CD4-positive, alpha-beta T cell (primary cell): ENCODE measurements at regions not wholly inside any gene's neighbourhood (a gene's known extent, or its start where the extent isn't known, plus 50 kb on each side); places are given as distances from the start of the nearest gene placed in this dataset.

Experiments
- ATAC-seq: fragments of 200-7000 bp; cut with Tn5 transposase; one replicate; pipeline ENCODE4 v1.10.0; 2022; ENCODE audit warnings: mild to moderate bottlenecking; ENCODE audit not compliant: poor library complexity
- CTCF ChIA-PET: fragments of 350-600 bp; sonication (Branson Sonifier 250); formaldehyde crosslinking; loops from one replicate; lab custom pipeline; 2021; ENCODE audit warnings: antibody characterized with exemption, inconsistent platforms; lab: Charles Lee
- POLR2A ChIA-PET: fragments of 350-600 bp; sonication (Branson Sonifier 250); formaldehyde crosslinking; loops from one replicate; lab custom pipeline; 2021; ENCODE audit warnings: antibody characterized with exemption, inconsistent platforms; lab: Charles Lee
- DNase-seq, 14 experiments: peaks; one replicate each; pipeline ENCODE4 v3.0.0-alpha.2; 2013 to 2020; ENCODE audit warnings: mixed read lengths in 2 of 14
- H3K27ac ChIP-seq, 2 donors: one replicate each; pipeline versions ENCODE4 v1.5.1 to v1.7.0; 2013; ENCODE audit warnings: low read length in 2 of 2, low read depth in 1 of 2, mild to moderate bottlenecking in 1 of 2
- H3K27me3 ChIP-seq, 2 experiments: 1 replicate in 1 of 2; 2 replicates in 1 of 2; pipeline versions ENCODE4 v1.6.1 to v1.7.0; 2013; ENCODE audit warnings: low read length in 2 of 2, control low read depth in 1 of 2, mild to moderate bottlenecking in 1 of 2, moderate library complexity in 1 of 2; ENCODE audit not compliant: insufficient read depth in 2 of 2, control insufficient read depth in 1 of 2
- H3K36me3 ChIP-seq: one replicate; pipeline ENCODE4 v1.6.1; 2013; ENCODE audit warnings: low read length, control low read depth; ENCODE audit not compliant: insufficient read depth
- H3K4me1 ChIP-seq: one replicate; pipeline ENCODE4 v1.6.1; 2013; ENCODE audit warnings: low read length, control low read depth; ENCODE audit not compliant: insufficient read depth
- H3K4me3 ChIP-seq: one replicate; pipeline ENCODE4 v1.5.1; 2013; ENCODE audit warnings: mild to moderate bottlenecking, low read length, moderate library complexity
- H3K9me3 ChIP-seq, 2 experiments: 1 replicate in 1 of 2; 2 replicates in 1 of 2; pipeline versions ENCODE4 v1.6.1 to v1.7.0; 2013; ENCODE audit warnings: low read length in 2 of 2, mild to moderate bottlenecking in 2 of 2, control low read depth in 1 of 2, moderate library complexity in 1 of 2; ENCODE audit not compliant: control insufficient read depth in 1 of 2, insufficient read depth in 1 of 2
- H3K27ac Mint-ChIP-seq: one replicate; pipeline ENCODE4 v1.8.0; 2020; ENCODE audit warnings: mixed read lengths
- H3K27me3 Mint-ChIP-seq: one replicate; pipeline ENCODE4 v1.8.0; 2021; ENCODE audit warnings: mixed read lengths
- H3K36me3 Mint-ChIP-seq: one replicate; pipeline ENCODE4 v1.8.0; 2021; ENCODE audit warnings: low read depth, mixed read lengths
- H3K4me1 Mint-ChIP-seq: one replicate; pipeline ENCODE4 v1.8.0; 2021; ENCODE audit warnings: low read depth, mixed read lengths
- H3K4me3 Mint-ChIP-seq: one replicate; pipeline ENCODE4 v1.8.0; 2020; ENCODE audit warnings: mild to moderate bottlenecking, mixed read lengths
- H3K9me3 Mint-ChIP-seq: one replicate; pipeline ENCODE4 v1.8.0; 2020; ENCODE audit warnings: mixed read lengths
- CTCF ChIP-seq: fragments of 200-600 bp; IDR thresholded peaks from one replicate; pipeline ENCODE4 v1.8.0; 2022; ENCODE audit warnings: antibody characterized with exemption, mild to moderate bottlenecking
- intact Hi-C, 2 experiments: fragments of 100-400 bp; cut with DNase I in 1 of 2; cut with micrococcal nuclease in 1 of 2; formaldehyde crosslinking; loops; one replicate each; pipeline versions ENCODE4 v1.15.1 to v1.9.0; 2023 to 2025; cut with DNase I, micrococcal nuclease

GRCh38 chr18:41216341-41217003 is 738.6 kb upstream of the PIK3C3 start:
- no peaks in the 10 kb centered on the region for H3K27me3 Mint-ChIP-seq
- H3K4me3 Mint-ChIP-seq: no peak overlapping the region
- no peaks in the 10 kb centered on the region for H3K4me1 Mint-ChIP-seq
- Histone ChIP-seq H3K9me3 (peaks cover 0 to 5% of the 10 kb centered on the region in 2 experiments), H3K4me3 (no peak overlapping the region), H3K4me1 (no peaks in the 10 kb centered on the region), H3K27ac (no peak overlapping the region), H3K27me3 (no peaks in the 10 kb centered on the region), H3K36me3 (no peaks in the 10 kb centered on the region)
- ATAC-seq (no peak), DNase-seq (no peak)
- H3K36me3 Mint-ChIP-seq: no peaks in the 10 kb centered on the region
- TF ChIP-seq CTCF: no peak
- no peak overlapping the region for H3K27ac Mint-ChIP-seq
- peaks cover 7% of the 10 kb centered on the region for H3K9me3 Mint-ChIP-seq
- intact Hi-C loops: no loop called here
- ChIA-PET CTCF (no interaction called here), POLR2A (no interaction called here)

- Mint-ChIP-seq H3K27ac (no peak overlapping the region), H3K27me3 (no peaks in the 10 kb centered on the region), H3K4me3 (no peak overlapping the region), H3K36me3 (no peaks in the 10 kb centered on the region), H3K9me3 (peaks cover 1% of the 10 kb centered on the region), H3K4me1 (no peaks in the 10 kb centered on the region)
- DNase-seq (no peak), ATAC-seq (no peak)
- H3K27me3 ChIP-seq: no peaks in the 10 kb centered on the region
- peaks cover 0 to 5% of the 10 kb centered on the region in 2 experiments for H3K9me3 ChIP-seq
- no peak for TF ChIP-seq CTCF
- H3K27ac ChIP-seq: no peak overlapping the region
- H3K4me1 ChIP-seq: no peaks in the 10 kb centered on the region
- no peak overlapping the region for H3K4me3 ChIP-seq
- intact Hi-C loops: no loop called here
- no peaks in the 10 kb centered on the region for H3K36me3 ChIP-seq
- POLR2A ChIA-PET: no interaction called here
- CTCF ChIA-PET: no interaction called here
Measured at GRCh38 chr18:41207706-41208105, 747.3 kb upstream of the PIK3C3 start.

GRCh38 chr18:41206341-41206830 is 748.6 kb upstream of the PIK3C3 start:
- no peak for TF ChIP-seq CTCF
- H3K27ac Mint-ChIP-seq: no peak overlapping the region
- H3K4me3 Mint-ChIP-seq: no peak overlapping the region
- H3K27me3 Mint-ChIP-seq: no peaks in the 10 kb centered on the region
- ChIA-PET CTCF (no interaction called here), POLR2A (no interaction called here)
- DNase-seq (no peak), ATAC-seq (no peak)
- no peaks in the 10 kb centered on the region for H3K36me3 Mint-ChIP-seq
- H3K9me3 ChIP-seq: peaks cover 0 to 4% of the 10 kb centered on the region in 2 experiments
- H3K4me1 Mint-ChIP-seq: no peaks in the 10 kb centered on the region
- intact Hi-C loops: no loop called here
- H3K9me3 Mint-ChIP-seq: peaks cover 2% of the 10 kb centered on the region
- H3K36me3 ChIP-seq: no peaks in the 10 kb centered on the region
- H3K27me3 ChIP-seq: no peaks in the 10 kb centered on the region
- no peak overlapping the region for H3K4me3 ChIP-seq
- H3K4me1 ChIP-seq: no peaks in the 10 kb centered on the region
- no peak overlapping the region for H3K27ac ChIP-seq
